Progenitor cell of endocrine pancreas (in vitro differentiated cells): ENCODE measurements at regions not wholly inside any gene's neighbourhood (a gene's known extent, or its start where the extent isn't known, plus 50 kb on each side); places are given as distances from the start of the nearest gene placed in this dataset.

Experiments
- DNase-seq: peaks from one replicate; pipeline ENCODE4 v3.0.0; 2021; ENCODE audit warnings: low spot score; ENCODE audit not compliant: unreplicated experiment
- H3K27ac Mint-ChIP-seq: 2 replicates; pipeline ENCODE4 v1.8.0; 2021; ENCODE audit warnings: mild to moderate bottlenecking, moderate library complexity, mixed read lengths
- H3K27me3 Mint-ChIP-seq: 2 replicates; pipeline ENCODE4 v1.8.0; 2021; ENCODE audit warnings: mixed read lengths
- H3K36me3 Mint-ChIP-seq: 2 replicates; pipeline ENCODE4 v1.8.0; 2022; ENCODE audit warnings: mixed read lengths; ENCODE audit not compliant: insufficient read depth
- H3K4me1 Mint-ChIP-seq: 2 replicates; pipeline ENCODE4 v1.8.0; 2021; ENCODE audit warnings: low read depth, mixed read lengths
- H3K4me3 Mint-ChIP-seq: 2 replicates; pipeline ENCODE4 v1.8.0; 2021; ENCODE audit warnings: low read depth, mild to moderate bottlenecking, moderate library complexity, mixed read lengths
- H3K9me3 Mint-ChIP-seq: 2 replicates; pipeline ENCODE4 v1.8.0; 2021; ENCODE audit warnings: low read depth, mixed read lengths
- CTCF ChIP-seq: fragments of 200-600 bp; sonication (generic); IDR thresholded peaks from one replicate; pipeline ENCODE4 v1.5.0; 2021; ENCODE audit warnings: antibody characterized with exemption, mild to moderate bottlenecking; ENCODE audit not compliant: unreplicated experiment

GRCh38 chr5:31000287-31000686 is 193.2 kb upstream of the CDH6 start:
- no peak for DNase-seq
- Mint-ChIP-seq H3K27me3 (no peaks in the 10 kb centered on the region), H3K27ac (no peak overlapping the region), H3K4me3 (no peak overlapping the region), H3K36me3 (no peaks in the 10 kb centered on the region), H3K9me3 (peaks cover 33% of the 10 kb centered on the region), H3K4me1 (peaks cover 1% of the 10 kb centered on the region)
- no peak for TF ChIP-seq CTCF

- no peak for DNase-seq
- H3K36me3 Mint-ChIP-seq: no peaks in the 10 kb centered on the region
- peaks cover 11% of the 10 kb centered on the region for H3K9me3 Mint-ChIP-seq
Measured at GRCh38 chr5:30997681-30998080, 195.8 kb upstream of the CDH6 start.

GRCh38 chr5:30994902-30995301 is 198.6 kb upstream of the CDH6 start:
- Mint-ChIP-seq H3K4me3 (no peak overlapping the region), H3K36me3 (no peaks in the 10 kb centered on the region), H3K4me1 (peaks cover 1% of the 10 kb centered on the region), H3K9me3 (peaks cover 11% of the 10 kb centered on the region), H3K27me3 (no peaks in the 10 kb centered on the region), H3K27ac (no peak overlapping the region)
- no peak for DNase-seq
- no peak for TF ChIP-seq CTCF

More at GRCh38 chr5:30997681-30998080, 195.8 kb upstream of the CDH6 start:
- Mint-ChIP-seq H3K27ac (no peak overlapping the region), H3K4me3 (no peak overlapping the region), H3K27me3 (no peaks in the 10 kb centered on the region), H3K4me1 (peaks cover 1% of the 10 kb centered on the region)
- no peak for TF ChIP-seq CTCF

GRCh38 chr5:30994176-30994575 is 199.3 kb upstream of the CDH6 start:
- no peak for DNase-seq
- no peaks in the 10 kb centered on the region for H3K27me3 Mint-ChIP-seq
- no peak overlapping the region for H3K4me3 Mint-ChIP-seq
- no peaks in the 10 kb centered on the region for H3K36me3 Mint-ChIP-seq
- peaks cover 2% of the 10 kb centered on the region for H3K4me1 Mint-ChIP-seq
- H3K9me3 Mint-ChIP-seq: peaks cover 8% of the 10 kb centered on the region
- no peak overlapping the region for H3K27ac Mint-ChIP-seq
- no peak for TF ChIP-seq CTCF

GRCh38 chr5:30991462-30991861 is 202.0 kb upstream of the CDH6 start:
- DNase-seq: no peak
- Mint-ChIP-seq H3K27ac (no peak overlapping the region), H3K36me3 (no peaks in the 10 kb centered on the region), H3K4me1 (peaks cover 3% of the 10 kb centered on the region), H3K27me3 (no peaks in the 10 kb centered on the region), H3K4me3 (no peak overlapping the region), H3K9me3 (peaks cover 5% of the 10 kb centered on the region)
- no peak for TF ChIP-seq CTCF

- peaks cover 26% of the 10 kb centered on the region for H3K4me1 Mint-ChIP-seq
- H3K27me3 Mint-ChIP-seq: no peaks in the 10 kb centered on the region
- H3K27ac Mint-ChIP-seq: no peak overlapping the region
- H3K4me3 Mint-ChIP-seq: no peak overlapping the region
- no peaks in the 10 kb centered on the region for H3K36me3 Mint-ChIP-seq
- no peak for DNase-seq
- no peaks in the 10 kb centered on the region for H3K9me3 Mint-ChIP-seq
- TF ChIP-seq CTCF: no peak
Measured at GRCh38 chr5:30981576-30981975, 211.9 kb upstream of the CDH6 start.
